ENCODE measurements at regions not wholly inside any gene's neighbourhood (a gene's known extent, or its start where the extent isn't known, plus 50 kb on each side); places are given as distances from the start of the nearest gene placed in this dataset.

- no peaks in the 10 kb centered on the region for H3K9me3 ChIP-seq (ENCODE audit: control insufficient read depth in 2 of 3, insufficient read depth in 1 of 3, low read length in 3 of 3)
- no peaks in the 10 kb centered on the region for H3K4me1 ChIP-seq (ENCODE audit: control insufficient read depth in 2 of 3, insufficient read depth in 2 of 3, low read depth in 1 of 3, low read length in 3 of 3)
- DNase-seq (no peak), FAIRE-seq (no peak)
- intact Hi-C loops (cut with DNase I), result no loop called here
- no peak overlapping the region for H3K27ac ChIP-seq (ENCODE audit: low read depth in 2 of 2, low read length in 2 of 2)
- no peak overlapping the region for H3K9ac ChIP-seq (ENCODE audit: low read length in 3 of 3)
- no peaks in the 10 kb centered on the region for H3K36me3 ChIP-seq (ENCODE audit: control insufficient read depth in 2 of 3, insufficient read depth in 3 of 3, low read length in 3 of 3)
- no peaks in the 10 kb centered on the region for H3K27me3 ChIP-seq (ENCODE audit: control insufficient read depth, insufficient read depth, low read length)
- no peak overlapping the region for H3K4me3 ChIP-seq (ENCODE audit: low read length in 3 of 3)
- no peak for TF ChIP-seq CTCF (IDR thresholded peaks at IDR 0.05; ENCODE audit: borderline replicate concordance, extremely low read depth, insufficient read depth)
These were observed 541.1 kb downstream of the NR2F1-AS1 start for GRCh38 chr5:93039888-93040287.

- no peak for TF ChIP-seq CTCF (IDR thresholded peaks at IDR 0.05; ENCODE audit: borderline replicate concordance, extremely low read depth, insufficient read depth)
- FAIRE-seq (no peak), DNase-seq (peak in 4 of 5 donors; percentile 86 to 96 (median 93))
- no peak overlapping the region for H3K27ac ChIP-seq (ENCODE audit: low read depth in 2 of 2, low read length in 2 of 2)
- no peak overlapping the region for H3K4me3 ChIP-seq (ENCODE audit: low read length in 3 of 3)
- H3K9ac ChIP-seq (ENCODE audit: low read length in 3 of 3), result no peak overlapping the region
- H3K4me1 ChIP-seq (ENCODE audit: control insufficient read depth in 2 of 3, insufficient read depth in 2 of 3, low read depth in 1 of 3, low read length in 3 of 3), result no peaks in the 10 kb centered on the region
- intact Hi-C loops (cut with DNase I), result no loop called here
- H3K27me3 ChIP-seq (ENCODE audit: control insufficient read depth, insufficient read depth, low read length), result no peaks in the 10 kb centered on the region
- no peaks in the 10 kb centered on the region for H3K36me3 ChIP-seq (ENCODE audit: control insufficient read depth in 2 of 3, insufficient read depth in 3 of 3, low read length in 3 of 3)
- H3K9me3 ChIP-seq (ENCODE audit: control insufficient read depth in 2 of 3, insufficient read depth in 1 of 3, low read length in 3 of 3), result no peaks in the 10 kb centered on the region
These were observed 546.1 kb downstream of the NR2F1-AS1 start for GRCh38 chr5:93034621-93035590.

GRCh38 chr5:93022796-93023447 lies 558.1 kb downstream of the NR2F1-AS1 start:
- Histone ChIP-seq H3K4me1 (ENCODE audit: control insufficient read depth in 2 of 3, insufficient read depth in 2 of 3, low read depth in 1 of 3, low read length in 3 of 3) (no peaks in the 10 kb centered on the region), H3K36me3 (ENCODE audit: control insufficient read depth in 2 of 3, insufficient read depth in 3 of 3, low read length in 3 of 3) (no peaks in the 10 kb centered on the region), H3K4me3 (ENCODE audit: low read length in 3 of 3) (no peak overlapping the region), H3K9ac (ENCODE audit: low read length in 3 of 3) (no peak overlapping the region), H3K27me3 (ENCODE audit: control insufficient read depth, insufficient read depth, low read length) (no peaks in the 10 kb centered on the region), H3K27ac (ENCODE audit: low read depth in 2 of 2, low read length in 2 of 2) (no peak overlapping the region), H3K9me3 (ENCODE audit: control insufficient read depth in 2 of 3, insufficient read depth in 1 of 3, low read length in 3 of 3) (no peaks in the 10 kb centered on the region)
- TF ChIP-seq CTCF (IDR thresholded peaks at IDR 0.05; ENCODE audit: borderline replicate concordance, extremely low read depth, insufficient read depth), result no peak
- intact Hi-C loops (cut with DNase I), result no loop called here
- FAIRE-seq (no peak), DNase-seq (peak in 1 of 5 donors; percentile 29)
